ENCODE measurements at regions not wholly inside any gene's neighbourhood (a gene's known extent, or its start where the extent isn't known, plus 50 kb on each side); places are given as distances from the start of the nearest gene placed in this dataset.

DNA sequence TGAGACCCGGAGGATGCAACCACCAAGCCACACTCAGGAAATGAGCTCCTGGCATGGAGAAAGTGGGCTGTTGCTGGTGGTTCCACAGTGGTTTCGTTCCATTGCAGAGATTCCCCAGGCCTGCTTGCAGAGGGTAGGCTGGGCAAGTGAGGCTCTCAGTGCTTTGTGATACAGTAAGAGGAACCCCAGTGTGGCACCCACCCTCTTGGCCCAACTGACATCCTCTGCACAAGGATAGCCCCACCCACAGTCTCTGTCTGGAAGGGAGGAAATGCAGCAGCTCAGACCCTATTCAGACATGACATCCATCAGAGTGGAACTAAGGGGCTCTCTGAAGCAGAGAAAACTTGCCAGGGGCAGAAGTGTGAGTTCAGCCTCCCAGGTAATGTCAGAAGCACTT is 69.6 kb upstream of the FSTL4 start:
- DNase-seq: no peak

DNA sequence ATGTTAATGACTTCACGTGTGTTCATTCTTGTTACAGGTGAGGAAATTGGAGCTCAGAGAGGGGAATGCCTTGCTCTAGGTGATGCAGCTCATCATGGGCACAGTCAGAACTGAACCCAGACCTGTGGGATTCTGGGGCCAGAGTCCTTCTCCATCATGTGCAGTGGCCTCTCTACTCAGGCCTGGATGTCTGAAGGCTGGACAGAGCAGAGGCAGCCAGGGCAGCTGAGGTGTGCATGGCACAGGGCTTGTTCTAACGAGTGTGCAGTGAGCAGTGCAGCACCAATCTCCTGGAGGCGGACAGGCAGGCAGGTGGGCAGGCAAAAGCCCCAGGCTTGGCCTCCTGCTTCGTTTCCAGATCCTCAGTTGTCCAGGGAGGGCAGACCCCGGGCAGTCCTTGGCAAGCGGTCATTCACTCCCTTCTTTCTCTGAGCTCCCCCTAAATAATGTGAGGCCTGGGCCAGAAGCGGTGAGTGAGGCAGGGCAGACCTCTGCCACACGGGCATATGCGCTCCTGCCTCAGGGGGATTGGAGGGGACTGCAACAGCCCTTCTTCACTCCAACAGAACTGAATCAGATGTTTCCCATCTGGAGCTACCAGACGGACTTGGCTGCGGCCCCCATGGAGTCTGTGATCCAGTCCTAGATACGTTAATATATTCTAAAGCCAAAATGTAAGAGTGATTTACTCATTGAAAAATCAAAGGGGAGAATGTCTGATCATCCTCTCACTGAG is 68.7 kb upstream of the FSTL4 start:
- DNase-seq: no peak

DNA sequence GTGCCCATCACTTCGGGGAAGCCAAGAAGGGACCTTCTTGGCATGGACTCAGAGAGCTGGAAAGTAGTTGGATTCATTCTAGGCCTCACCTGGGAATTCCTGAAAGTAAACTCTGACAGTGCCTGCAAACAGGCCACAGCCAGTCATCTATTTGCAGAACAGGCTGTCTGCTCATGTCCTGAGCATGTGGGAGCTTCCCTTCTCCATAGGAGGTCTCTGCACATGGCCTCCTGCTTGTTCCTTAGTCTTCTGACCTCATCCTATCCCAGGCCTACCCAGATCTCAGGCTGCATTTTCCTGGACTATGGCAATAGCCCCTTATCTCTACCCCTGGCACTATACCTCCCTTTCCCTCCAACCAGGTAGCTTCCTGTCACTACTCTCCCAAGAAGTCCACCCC is 67.2 kb upstream of the FSTL4 start:
- no peak for DNase-seq

DNA sequence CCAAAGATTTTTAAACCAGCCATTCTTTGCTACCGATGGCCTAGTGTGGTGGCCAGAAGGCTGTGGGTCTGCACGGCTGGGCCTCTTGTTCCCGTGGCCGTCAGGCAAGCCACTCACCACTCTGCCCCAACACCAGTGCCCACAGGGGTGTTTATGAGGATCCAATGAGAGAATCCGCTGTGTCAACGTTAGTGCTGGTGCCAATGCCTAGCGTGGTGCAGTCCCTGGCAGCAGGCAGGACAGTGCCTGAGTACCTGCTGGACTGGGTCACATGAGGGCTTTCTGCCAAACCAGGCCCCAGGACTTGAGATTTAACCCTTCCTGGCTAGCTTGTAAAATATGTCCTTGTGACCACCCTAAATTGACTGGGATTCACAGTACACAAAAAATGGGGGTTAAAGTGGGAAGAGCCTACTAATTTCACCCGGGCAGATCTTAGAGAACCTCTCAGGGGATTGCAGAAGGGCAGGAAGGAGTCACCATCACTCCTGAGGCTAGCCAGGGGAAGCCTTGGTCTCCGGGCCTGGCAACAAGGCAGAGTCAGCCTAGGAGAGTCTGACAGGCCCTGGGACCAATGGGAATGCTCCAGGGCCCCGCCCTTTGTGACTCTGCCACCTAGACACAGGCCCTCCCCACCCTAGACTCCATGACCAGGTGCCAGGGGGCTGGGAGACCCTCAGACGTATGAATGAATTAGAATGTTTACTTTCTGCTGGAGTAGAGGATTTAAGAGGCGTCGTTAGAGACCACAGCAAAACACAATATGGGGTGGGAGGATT is 63.2 kb upstream of the FSTL4 start:
- no peak for DNase-seq

DNA sequence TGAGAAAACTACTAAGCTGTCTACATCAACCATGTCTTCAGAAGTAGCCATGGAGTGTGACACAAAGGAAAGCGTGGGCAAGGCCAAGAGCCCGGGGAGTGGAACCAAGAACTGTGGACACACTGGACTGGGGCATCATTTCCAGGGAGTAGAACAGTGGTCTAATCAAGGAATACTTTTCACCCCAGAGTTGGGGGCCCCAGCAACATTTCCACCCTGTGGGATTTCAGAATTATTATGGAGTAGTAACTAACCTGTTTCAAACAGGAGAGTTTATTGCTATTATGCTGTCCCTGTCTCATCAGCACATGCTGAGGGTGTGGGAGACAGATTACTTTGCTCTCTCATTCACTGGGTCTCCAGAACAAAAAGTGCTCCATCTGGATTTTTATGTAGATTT is 58.0 kb upstream of the FSTL4 start:
- no peak for DNase-seq

DNA sequence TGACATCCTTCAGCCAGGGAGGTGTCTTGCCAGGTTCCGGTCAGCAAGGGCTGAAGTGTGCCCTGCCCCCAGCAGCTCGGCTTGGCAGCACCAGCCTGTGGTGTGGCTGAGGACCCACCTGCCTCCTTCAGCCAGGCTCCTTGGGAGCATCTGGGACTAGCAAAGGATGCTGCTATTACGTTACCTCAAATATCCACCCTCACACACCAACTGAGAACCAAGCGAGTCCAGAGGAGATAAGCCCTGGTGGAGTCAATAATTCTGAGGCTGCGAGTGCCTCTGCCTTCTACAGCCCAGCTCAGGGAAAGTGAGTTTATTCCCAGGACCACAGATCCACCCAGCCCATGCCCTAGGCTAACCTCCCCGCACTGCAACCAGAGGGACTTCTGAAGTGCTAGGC is 57.1 kb upstream of the FSTL4 start:
- no peak for DNase-seq

DNA sequence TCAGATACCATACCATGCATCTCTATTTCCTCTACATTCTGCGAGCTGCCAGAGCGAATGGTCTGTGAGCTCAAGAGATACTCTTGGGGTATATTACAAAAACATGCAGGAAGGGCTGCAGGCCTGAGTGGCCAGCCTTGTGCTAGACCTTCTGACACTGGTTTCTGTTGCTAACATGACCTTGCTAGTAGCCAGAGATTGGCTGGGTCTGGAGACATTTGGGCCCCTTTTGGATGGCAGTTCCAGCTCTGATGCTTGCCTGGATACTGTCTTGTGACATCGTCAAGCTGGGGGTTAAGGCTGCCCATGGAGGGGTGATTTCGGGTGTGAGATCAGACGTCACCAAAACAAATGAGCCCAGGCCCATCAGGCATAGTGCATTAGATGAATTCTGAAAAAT is 56.1 kb upstream of the FSTL4 start:
- DNase-seq: no peak

DNA sequence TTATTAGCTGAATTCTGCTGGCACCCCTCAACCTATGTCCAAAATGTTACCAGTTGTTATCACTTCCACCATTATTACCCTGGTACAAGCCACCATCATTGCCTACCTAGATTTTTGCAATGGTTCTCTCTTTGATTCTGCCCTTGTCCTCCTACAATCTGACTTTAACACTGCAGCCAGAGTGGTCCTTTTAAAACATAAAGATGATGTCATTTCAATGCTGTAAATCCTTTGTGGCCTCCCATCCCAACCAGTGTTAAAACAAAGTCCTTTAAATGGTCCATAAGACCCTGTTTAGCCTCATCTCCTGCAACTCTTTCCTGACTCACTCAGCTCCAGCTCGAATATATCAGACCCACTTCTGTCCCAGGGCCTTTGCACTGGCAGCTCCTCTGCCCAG is 54.9 kb upstream of the FSTL4 start:
- no peak for DNase-seq

DNA sequence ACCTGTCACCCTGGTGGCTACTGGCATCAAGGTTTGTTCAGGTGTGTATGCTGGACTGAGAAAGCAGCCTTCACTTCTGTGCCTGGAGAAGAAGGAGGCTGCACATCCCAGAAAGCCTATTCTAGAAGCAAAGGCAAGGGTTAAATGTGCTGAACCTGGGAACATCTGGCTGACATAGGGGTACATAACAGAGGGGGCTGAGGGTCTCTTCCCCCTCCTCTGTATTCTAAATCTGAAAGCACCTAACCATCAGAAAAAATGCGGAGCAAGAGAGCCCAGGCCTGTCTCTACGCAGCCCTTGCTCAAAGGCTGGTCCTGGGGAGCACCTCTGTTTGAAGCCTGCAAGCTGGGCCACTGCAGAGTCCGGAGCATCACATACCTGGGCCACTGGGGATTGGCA is 53.2 kb upstream of the FSTL4 start:
- DNase-seq: no peak

DNA sequence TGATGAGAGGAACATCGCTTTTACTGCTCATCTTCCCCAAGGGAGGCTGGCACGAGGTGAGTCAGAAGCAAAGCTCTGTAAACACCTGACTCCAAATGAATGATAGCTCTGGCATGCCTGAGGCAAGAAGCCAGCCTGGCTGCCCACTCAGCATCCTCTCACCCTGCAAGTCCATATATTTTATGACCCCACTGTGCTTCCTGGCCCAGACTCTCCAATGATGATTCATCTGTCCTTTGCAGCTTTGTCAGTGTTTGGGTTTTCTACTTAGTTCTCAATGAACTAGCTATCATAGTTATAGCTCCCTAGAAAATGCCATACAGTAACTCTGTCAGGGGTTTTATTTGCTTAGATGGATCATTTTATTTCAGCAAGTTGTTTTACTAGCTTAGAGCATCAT is 52.1 kb upstream of the FSTL4 start:
- DNase-seq: no peak

DNA sequence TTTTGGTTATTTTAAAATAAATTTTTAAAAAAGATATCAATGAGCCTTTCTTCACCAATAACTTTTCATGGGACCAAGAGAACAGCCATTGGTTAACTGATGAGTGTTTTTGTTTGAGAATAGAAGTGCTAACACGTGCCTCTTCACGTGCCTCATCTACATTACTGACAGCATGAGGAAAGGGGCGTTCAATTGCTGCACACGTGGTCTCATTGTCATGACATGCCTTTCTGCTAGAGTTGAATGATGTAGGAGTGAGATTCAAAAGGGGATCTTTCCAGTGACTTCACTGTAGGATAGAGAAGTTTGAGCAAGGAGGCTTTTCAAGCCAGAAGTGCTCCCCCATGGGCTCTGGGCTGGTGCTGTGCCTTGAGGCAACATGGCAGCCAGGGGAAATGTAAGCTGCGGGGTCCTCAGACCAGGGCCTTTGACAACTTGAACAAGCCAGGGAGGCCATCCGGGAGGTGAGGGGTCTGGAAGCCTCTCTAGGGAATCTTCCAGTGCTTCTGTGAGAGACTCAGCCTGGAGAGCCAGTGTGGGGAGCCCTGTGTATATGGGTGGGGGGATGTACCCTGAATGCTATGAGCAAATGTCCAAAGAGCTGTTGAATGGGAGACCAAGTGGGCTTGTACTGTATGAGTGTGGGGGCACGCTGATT is 51.2 kb upstream of the FSTL4 start:
- DNase-seq: no peak

DNA sequence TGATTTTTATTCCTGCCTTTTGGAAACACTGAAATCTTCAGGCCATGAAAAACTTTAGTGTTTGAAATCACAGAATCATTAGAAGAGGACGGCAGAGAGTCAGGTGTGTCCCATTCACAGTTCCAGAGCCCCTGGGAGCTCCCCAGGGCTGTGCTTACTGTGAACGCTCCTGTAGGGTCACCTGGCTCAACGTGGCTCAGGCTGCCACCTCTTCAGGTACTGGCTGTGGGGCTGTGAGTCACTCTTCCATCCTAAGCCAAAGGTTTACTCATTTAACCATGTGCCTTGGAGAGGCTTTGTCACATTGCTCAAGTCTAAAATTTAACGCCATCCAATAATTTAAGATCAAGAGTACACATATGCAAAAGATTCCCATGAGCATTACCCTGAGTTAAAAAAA is 50.2 kb upstream of the FSTL4 start:
- no peak for DNase-seq
